ENCODE measurements at regions not wholly inside any gene's neighbourhood (a gene's known extent, or its start where the extent isn't known, plus 50 kb on each side); places are given as distances from the start of the nearest gene placed in this dataset.

GRCh38 chr1:99133756-99134500 is 129.3 kb upstream of the PLPPR5 start:
- CTCF ChIA-PET, result no interaction called here
- Mint-ChIP-seq H3K4me3 (ENCODE audit: unreplicated experiment) (no peak overlapping the region), H3K36me3 (ENCODE audit: insufficient read depth, unreplicated experiment) (no peaks in the 10 kb centered on the region)

GRCh38 chr1:99137554-99138206 is 126.6 kb upstream of the PLPPR4 start:
- no peaks in the 10 kb centered on the region for H3K9me3 Mint-ChIP-seq (ENCODE audit: unreplicated experiment)
- POLR2A ChIA-PET, result no interaction called here
- no peak overlapping the region for H3K4me3 Mint-ChIP-seq (ENCODE audit: unreplicated experiment)
- H3K36me3 Mint-ChIP-seq (ENCODE audit: insufficient read depth, unreplicated experiment), result no peaks in the 10 kb centered on the region
- H3K4me1 ChIP-seq, result no peaks in the 10 kb centered on the region
- no peaks in the 10 kb centered on the region for H3K36me3 ChIP-seq (ENCODE audit: control insufficient read depth, insufficient read depth, low read length)
- H3K9me3 ChIP-seq, result no peaks in the 10 kb centered on the region
- H3K4me1 Mint-ChIP-seq (ENCODE audit: low read depth, unreplicated experiment), result no peaks in the 10 kb centered on the region
- no peak for TF ChIP-seq CTCF (IDR thresholded peaks at IDR 0.05; ENCODE audit: insufficient read depth in 1 of 2, low read depth in 1 of 2, low read length in 1 of 2, severe bottlenecking in 1 of 2, unreplicated experiment in 1 of 2)
- no peaks in the 10 kb centered on the region for H3K27me3 Mint-ChIP-seq (ENCODE audit: insufficient read depth, unreplicated experiment)
- no peaks in the 10 kb centered on the region for H3K27me3 ChIP-seq (replicated peaks; ENCODE audit: control insufficient read depth, insufficient read depth, low read length)
- intact Hi-C loops (cut with micrococcal nuclease; ENCODE audit: unreplicated experiment), result no loop called here
- H3K27ac Mint-ChIP-seq (ENCODE audit: unreplicated experiment), result no peak overlapping the region
- BruUV-seq (replicated peaks), result no TSS peak
- CTCF ChIA-PET, result no interaction called here
- DNase-seq, result no peak
- H3K4me3 ChIP-seq (ENCODE audit: low read depth, low read length), result no peak overlapping the region

More at GRCh38 chr1:99133756-99134500, 129.3 kb upstream of the PLPPR5 start:
- Histone ChIP-seq H3K4me3 (ENCODE audit: low read depth, low read length) (no peak overlapping the region), H3K27me3 (replicated peaks; ENCODE audit: control insufficient read depth, insufficient read depth, low read length) (no peaks in the 10 kb centered on the region), H3K9me3 (no peaks in the 10 kb centered on the region), H3K36me3 (ENCODE audit: control insufficient read depth, insufficient read depth, low read length) (no peaks in the 10 kb centered on the region), H3K4me1 (no peaks in the 10 kb centered on the region)
- DNase-seq, result no peak
- no peaks in the 10 kb centered on the region for H3K9me3 Mint-ChIP-seq (ENCODE audit: unreplicated experiment)
- no peak for TF ChIP-seq CTCF (IDR thresholded peaks at IDR 0.05; ENCODE audit: insufficient read depth in 1 of 2, low read depth in 1 of 2, low read length in 1 of 2, severe bottlenecking in 1 of 2, unreplicated experiment in 1 of 2)
- POLR2A ChIA-PET, result no interaction called here
- H3K4me1 Mint-ChIP-seq (ENCODE audit: low read depth, unreplicated experiment), result no peaks in the 10 kb centered on the region
- BruUV-seq (replicated peaks), result no TSS peak
- no peaks in the 10 kb centered on the region for H3K27me3 Mint-ChIP-seq (ENCODE audit: insufficient read depth, unreplicated experiment)
- intact Hi-C loops (cut with micrococcal nuclease; ENCODE audit: unreplicated experiment), result no loop called here
- no peak overlapping the region for H3K27ac Mint-ChIP-seq (ENCODE audit: unreplicated experiment)

- no peaks in the 10 kb centered on the region for H3K36me3 Mint-ChIP-seq (ENCODE audit: insufficient read depth, unreplicated experiment)
Measured at GRCh38 chr1:99139876-99140275, 124.4 kb upstream of the PLPPR4 start.

More at GRCh38 chr1:99139876-99140275, 124.4 kb upstream of the PLPPR4 start:
- Histone ChIP-seq H3K4me1 (no peaks in the 10 kb centered on the region), H3K9me3 (no peaks in the 10 kb centered on the region), H3K4me3 (ENCODE audit: low read depth, low read length) (no peak overlapping the region), H3K36me3 (ENCODE audit: control insufficient read depth, insufficient read depth, low read length) (no peaks in the 10 kb centered on the region), H3K27me3 (replicated peaks; ENCODE audit: control insufficient read depth, insufficient read depth, low read length) (no peaks in the 10 kb centered on the region)
- no peak for TF ChIP-seq CTCF (IDR thresholded peaks at IDR 0.05; ENCODE audit: insufficient read depth in 1 of 2, low read depth in 1 of 2, low read length in 1 of 2, severe bottlenecking in 1 of 2, unreplicated experiment in 1 of 2)
- CTCF ChIA-PET, result no interaction called here
- Mint-ChIP-seq H3K27me3 (ENCODE audit: insufficient read depth, unreplicated experiment) (no peaks in the 10 kb centered on the region), H3K27ac (ENCODE audit: unreplicated experiment) (no peak overlapping the region), H3K4me1 (ENCODE audit: low read depth, unreplicated experiment) (no peaks in the 10 kb centered on the region), H3K4me3 (ENCODE audit: unreplicated experiment) (no peak overlapping the region), H3K9me3 (ENCODE audit: unreplicated experiment) (no peaks in the 10 kb centered on the region)
- POLR2A ChIA-PET, result no interaction called here
- no TSS peak for BruUV-seq (replicated peaks)
- intact Hi-C loops (cut with micrococcal nuclease; ENCODE audit: unreplicated experiment), result no loop called here
- DNase-seq, result no peak

Data from Caco-2 (cell line).